ENCODE measurements at regions not wholly inside any gene's neighbourhood (a gene's known extent, or its start where the extent isn't known, plus 50 kb on each side); places are given as distances from the start of the nearest gene placed in this dataset.

DNA sequence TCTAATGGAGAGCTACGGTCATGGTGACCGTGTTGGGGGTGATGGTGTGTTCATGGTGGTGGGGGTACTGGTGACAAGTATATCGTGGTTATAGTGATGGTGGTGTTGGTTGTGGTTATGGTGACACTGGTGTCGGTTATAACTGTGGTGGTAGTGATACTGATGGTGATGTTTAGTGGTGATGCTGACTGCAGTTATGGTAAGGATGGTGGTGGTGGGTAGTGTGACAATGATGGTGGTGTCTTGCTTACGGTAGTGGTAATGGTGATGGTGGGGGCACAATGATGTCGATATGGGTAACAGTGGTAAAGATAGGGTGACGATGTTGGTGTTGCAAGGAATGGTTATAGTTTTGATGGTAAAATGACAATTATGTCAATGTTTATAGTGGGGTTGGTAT, 98.9 kb upstream of the SLC2A1 start:
- WGBS (ENCODE audit: missing lambda C conversion rate) = 84% methylated on average over 7 of the region's 7 CpGs
- no peak for TF ChIP-seq E2F6 (IDR thresholded peaks at IDR 0.05; ENCODE audit: borderline replicate concordance, low read depth)
- TF ChIP-seq MAX (IDR thresholded peaks at IDR 0.05) = no peak
- TF ChIP-seq JUN (IDR thresholded peaks at IDR 0.05) = no peak
- TF ChIP-seq, protein P1, sequence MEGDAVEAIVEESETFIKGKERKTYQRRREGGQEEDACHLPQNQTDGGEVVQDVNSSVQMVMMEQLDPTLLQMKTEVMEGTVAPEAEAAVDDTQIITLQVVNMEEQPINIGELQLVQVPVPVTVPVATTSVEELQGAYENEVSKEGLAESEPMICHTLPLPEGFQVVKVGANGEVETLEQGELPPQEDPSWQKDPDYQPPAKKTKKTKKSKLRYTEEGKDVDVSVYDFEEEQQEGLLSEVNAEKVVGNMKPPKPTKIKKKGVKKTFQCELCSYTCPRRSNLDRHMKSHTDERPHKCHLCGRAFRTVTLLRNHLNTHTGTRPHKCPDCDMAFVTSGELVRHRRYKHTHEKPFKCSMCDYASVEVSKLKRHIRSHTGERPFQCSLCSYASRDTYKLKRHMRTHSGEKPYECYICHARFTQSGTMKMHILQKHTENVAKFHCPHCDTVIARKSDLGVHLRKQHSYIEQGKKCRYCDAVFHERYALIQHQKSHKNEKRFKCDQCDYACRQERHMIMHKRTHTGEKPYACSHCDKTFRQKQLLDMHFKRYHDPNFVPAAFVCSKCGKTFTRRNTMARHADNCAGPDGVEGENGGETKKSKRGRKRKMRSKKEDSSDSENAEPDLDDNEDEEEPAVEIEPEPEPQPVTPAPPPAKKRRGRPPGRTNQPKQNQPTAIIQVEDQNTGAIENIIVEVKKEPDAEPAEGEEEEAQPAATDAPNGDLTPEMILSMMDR (IDR thresholded peaks at IDR 0.05) = no peak
- no peak for TF ChIP-seq SMC3 (IDR thresholded peaks at IDR 0.05)
- no peak for TF ChIP-seq FOSB (CRISPR knock-in tag; IDR thresholded peaks at IDR 0.05)
- no peak for TF ChIP-seq PBX3 (IDR thresholded peaks at IDR 0.05)
- TF ChIP-seq, protein P2, sequence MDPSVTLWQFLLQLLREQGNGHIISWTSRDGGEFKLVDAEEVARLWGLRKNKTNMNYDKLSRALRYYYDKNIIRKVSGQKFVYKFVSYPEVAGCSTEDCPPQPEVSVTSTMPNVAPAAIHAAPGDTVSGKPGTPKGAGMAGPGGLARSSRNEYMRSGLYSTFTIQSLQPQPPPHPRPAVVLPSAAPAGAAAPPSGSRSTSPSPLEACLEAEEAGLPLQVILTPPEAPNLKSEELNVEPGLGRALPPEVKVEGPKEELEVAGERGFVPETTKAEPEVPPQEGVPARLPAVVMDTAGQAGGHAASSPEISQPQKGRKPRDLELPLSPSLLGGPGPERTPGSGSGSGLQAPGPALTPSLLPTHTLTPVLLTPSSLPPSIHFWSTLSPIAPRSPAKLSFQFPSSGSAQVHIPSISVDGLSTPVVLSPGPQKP (IDR thresholded peaks at IDR 0.05; ENCODE audit: low read depth, low read length) = no peak
- TF ChIP-seq EP300 (IDR thresholded peaks at IDR 0.05) = no peak
- TF ChIP-seq HDAC2 (IDR thresholded peaks at IDR 0.05) = no peak
- TF ChIP-seq ZSCAN20 (CRISPR knock-in tag; IDR thresholded peaks at IDR 0.05) = no peak
- no peak for TF ChIP-seq RNF2 (IDR thresholded peaks at IDR 0.05; ENCODE audit: borderline replicate concordance, low read depth)
- no peak for TF ChIP-seq EHF (CRISPR knock-in tag; IDR thresholded peaks at IDR 0.05)
- TF ChIP-seq FOXS1 (CRISPR knock-in tag; IDR thresholded peaks at IDR 0.05) = no peak
- no peak for TF ChIP-seq PHF8 (IDR thresholded peaks at IDR 0.05; ENCODE audit: borderline replicate concordance, low read depth)
- no peak for TF ChIP-seq USF2 (IDR thresholded peaks at IDR 0.05)
- no peak for TF ChIP-seq REST (IDR thresholded peaks at IDR 0.05)
- ChIA-PET CTCF (interaction anchor here (0.6 to 3.4 kb wide), 4 partner anchors 16 to 145 kb away, joined by 3 to 13 read pairs (median 6); no protein-coding TSS in a partner anchor), POLR2A (no interaction called here)
- H3K4me3 ChIP-seq = no peak overlapping the region
- no peak overlapping the region for H3K4me2 ChIP-seq
- no peaks in the 10 kb centered on the region for H3K9me3 ChIP-seq
- DNase-seq (ENCODE audit: low read depth in 1 of 2, low spot score in 1 of 2) = no peak
- no peak for ATAC-seq
- H3K4me1 ChIP-seq = no peaks in the 10 kb centered on the region
- H3K27ac ChIP-seq = no peak overlapping the region
- no peak for FAIRE-seq

DNA sequence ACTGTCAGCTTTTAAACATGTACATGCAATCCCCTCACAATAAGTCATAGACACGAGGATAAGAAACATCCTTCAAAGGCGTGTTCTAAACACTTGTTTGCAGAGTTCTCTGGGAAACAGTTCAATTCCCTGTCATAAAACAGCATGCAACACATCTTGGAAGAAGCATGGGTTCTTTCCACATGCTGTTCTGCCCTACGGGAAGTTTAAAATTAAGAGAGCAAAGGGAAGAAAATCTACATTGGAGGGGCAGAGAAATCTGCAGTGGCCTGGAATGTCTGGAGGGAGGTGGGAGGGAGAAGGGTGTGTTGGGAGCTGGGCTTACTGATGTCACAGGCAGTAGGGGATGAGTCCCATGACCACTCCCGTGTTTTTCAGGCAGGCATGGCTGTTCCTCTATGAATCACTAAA, 98.3 kb upstream of the SLC2A1 start:
- CTCF ChIA-PET = interaction anchor here (1.2 to 3.4 kb wide), 3 partner anchors 16 to 144 kb away, joined by 3 to 13 read pairs (median 9); no protein-coding TSS in a partner anchor
- no peak overlapping the region for H3K27ac ChIP-seq
- WGBS (ENCODE audit: missing lambda C conversion rate) = 52% methylated on average over 4 of the region's 4 CpGs
- H3K4me1 ChIP-seq = no peaks in the 10 kb centered on the region
- no peak for TF ChIP-seq ZFP36 (IDR thresholded peaks at IDR 0.05; ENCODE audit: borderline replicate concordance, partially characterized antibody)
- TF ChIP-seq MAZ (IDR thresholded peaks at IDR 0.05; ENCODE audit: borderline replicate concordance, low read depth, low read length) = no peak
- TF ChIP-seq HMGXB4 (CRISPR knock-in tag; IDR thresholded peaks at IDR 0.05; ENCODE audit: borderline replicate concordance) = no peak
- TF ChIP-seq TFCP2L1 (CRISPR knock-in tag; IDR thresholded peaks at IDR 0.05) = no peak
- DNase-seq (ENCODE audit: low read depth in 1 of 2, low spot score in 1 of 2) (no peak), FAIRE-seq (no peak), ATAC-seq (no peak)
- H3K4me2 ChIP-seq = no peak overlapping the region
- POLR2A ChIA-PET = no interaction called here
- no peaks in the 10 kb centered on the region for H3K9me3 ChIP-seq
- no peak overlapping the region for H3K4me3 ChIP-seq
